ENCODE measurements at regions not wholly inside any gene's neighbourhood (a gene's known extent, or its start where the extent isn't known, plus 50 kb on each side); places are given as distances from the start of the nearest gene placed in this dataset.

- H3K4me3 Mint-ChIP-seq = no peak overlapping the region
- peaks cover 0 to 6% (median 1%) of the 10 kb centered on the region in 6 donors for H3K9me3 Mint-ChIP-seq
- no peaks in the 10 kb centered on the region for H3K4me1 Mint-ChIP-seq
- H3K27me3 Mint-ChIP-seq (ENCODE audit: low read depth in 3 of 3) = peaks cover 0 to 6% (median 3%) of the 10 kb centered on the region in 3 donors
- H3K27ac Mint-ChIP-seq = no peak overlapping the region
- DNase-seq = no peak
- no peaks in the 10 kb centered on the region for H3K36me3 Mint-ChIP-seq
These were observed 53.2 kb upstream of the TFEC start for GRCh38 chr7:116083796-116084195.

GRCh38 chr7:116086547-116087045 is 56.0 kb upstream of the TFEC start:
- H3K27ac Mint-ChIP-seq = no peak overlapping the region
- peaks cover 0 to 6% (median 0%) of the 10 kb centered on the region in 3 donors for H3K27me3 Mint-ChIP-seq (ENCODE audit: low read depth in 3 of 3)
- H3K4me3 Mint-ChIP-seq = no peak overlapping the region
- H3K4me1 Mint-ChIP-seq = no peaks in the 10 kb centered on the region
- DNase-seq = no peak
- H3K36me3 Mint-ChIP-seq = no peaks in the 10 kb centered on the region
- H3K9me3 Mint-ChIP-seq = no peaks in the 10 kb centered on the region

- H3K27me3 Mint-ChIP-seq (ENCODE audit: low read depth in 3 of 3) = peaks cover 0 to 6% (median 2%) of the 10 kb centered on the region in 3 donors
- H3K4me3 Mint-ChIP-seq = no peak overlapping the region
- no peaks in the 10 kb centered on the region for H3K4me1 Mint-ChIP-seq
- no peaks in the 10 kb centered on the region for H3K9me3 Mint-ChIP-seq
- H3K27ac Mint-ChIP-seq = no peak overlapping the region
- H3K36me3 Mint-ChIP-seq = no peaks in the 10 kb centered on the region
- DNase-seq = no peak
These were observed 56.7 kb upstream of the TFEC start for GRCh38 chr7:116087291-116087690.

- Mint-ChIP-seq H3K36me3 (no peaks in the 10 kb centered on the region), H3K27ac (no peak overlapping the region), H3K9me3 (no peaks in the 10 kb centered on the region), H3K4me3 (no peak overlapping the region), H3K4me1 (no peaks in the 10 kb centered on the region), H3K27me3 (ENCODE audit: low read depth in 3 of 3) (peaks cover 0 to 6% (median 2%) of the 10 kb centered on the region in 3 donors)
- no peak for DNase-seq
These were observed 57.4 kb upstream of the TFEC start for GRCh38 chr7:116087984-116088383.

GRCh38 chr7:116089293-116089692 is 58.7 kb upstream of the TFEC start:
- H3K4me1 Mint-ChIP-seq = no peaks in the 10 kb centered on the region
- H3K36me3 Mint-ChIP-seq = no peaks in the 10 kb centered on the region
- H3K27me3 Mint-ChIP-seq (ENCODE audit: low read depth in 3 of 3) = peaks cover 0 to 6% (median 2%) of the 10 kb centered on the region in 3 donors
- no peak for DNase-seq
- H3K9me3 Mint-ChIP-seq = no peaks in the 10 kb centered on the region
- H3K27ac Mint-ChIP-seq = no peak overlapping the region
- H3K4me3 Mint-ChIP-seq = no peak overlapping the region

- H3K27me3 Mint-ChIP-seq (ENCODE audit: low read depth in 3 of 3) = peaks cover 0 to 2% (median 1%) of the 10 kb centered on the region in 3 donors
- H3K9me3 Mint-ChIP-seq = peaks cover 0 to 2% (median 0%) of the 10 kb centered on the region in 6 donors
- no peak overlapping the region for H3K27ac Mint-ChIP-seq
- no peak overlapping the region for H3K4me3 Mint-ChIP-seq
- H3K36me3 Mint-ChIP-seq = no peaks in the 10 kb centered on the region
- no peaks in the 10 kb centered on the region for H3K4me1 Mint-ChIP-seq
- DNase-seq = no peak
These were observed 63.1 kb upstream of the TFEC start for GRCh38 chr7:116093516-116094301.

GRCh38 chr7:116095396-116095795 is 64.8 kb upstream of the TFEC start:
- Mint-ChIP-seq H3K4me1 (no peaks in the 10 kb centered on the region), H3K27me3 (ENCODE audit: low read depth in 3 of 3) (peaks cover 0 to 2% (median 1%) of the 10 kb centered on the region in 3 donors), H3K9me3 (peaks cover 0 to 2% (median 0%) of the 10 kb centered on the region in 6 donors), H3K27ac (no peak overlapping the region), H3K36me3 (no peaks in the 10 kb centered on the region), H3K4me3 (no peak overlapping the region)
- no peak for DNase-seq

- Mint-ChIP-seq H3K4me1 (no peaks in the 10 kb centered on the region), H3K27ac (no peak overlapping the region), H3K4me3 (no peak overlapping the region), H3K27me3 (ENCODE audit: low read depth in 3 of 3) (peaks cover 0 to 1% (median 0%) of the 10 kb centered on the region in 3 donors), H3K9me3 (peaks cover 0 to 2% (median 0%) of the 10 kb centered on the region in 6 donors), H3K36me3 (no peaks in the 10 kb centered on the region)
- DNase-seq = no peak
These were observed 66.9 kb upstream of the TFEC start for GRCh38 chr7:116097365-116098009.

GRCh38 chr7:116098175-116098574 is 67.6 kb upstream of the TFEC start:
- no peak overlapping the region for H3K27ac Mint-ChIP-seq
- peaks cover 0 to 2% (median 0%) of the 10 kb centered on the region in 6 donors for H3K9me3 Mint-ChIP-seq
- no peaks in the 10 kb centered on the region for H3K4me1 Mint-ChIP-seq
- no peaks in the 10 kb centered on the region for H3K36me3 Mint-ChIP-seq
- no peak for DNase-seq
- H3K27me3 Mint-ChIP-seq (ENCODE audit: low read depth in 3 of 3) = peaks cover 0 to 1% (median 0%) of the 10 kb centered on the region in 3 donors
- H3K4me3 Mint-ChIP-seq = no peak overlapping the region

- Mint-ChIP-seq H3K27ac (no peak overlapping the region), H3K4me1 (no peaks in the 10 kb centered on the region), H3K9me3 (peaks cover 0 to 2% (median 0%) of the 10 kb centered on the region in 6 donors), H3K36me3 (no peaks in the 10 kb centered on the region), H3K27me3 (ENCODE audit: low read depth in 3 of 3) (peaks cover 0 to 3% (median 1%) of the 10 kb centered on the region in 3 donors), H3K4me3 (no peak overlapping the region)
- no peak for DNase-seq
These were observed 70.1 kb upstream of the TFEC start for GRCh38 chr7:116100626-116101025.

- H3K27ac Mint-ChIP-seq = no peak overlapping the region
- no peaks in the 10 kb centered on the region for H3K4me1 Mint-ChIP-seq
- H3K27me3 Mint-ChIP-seq (ENCODE audit: low read depth in 3 of 3) = peaks cover 0 to 3% (median 0%) of the 10 kb centered on the region in 3 donors
- no peaks in the 10 kb centered on the region for H3K36me3 Mint-ChIP-seq
- H3K9me3 Mint-ChIP-seq = no peaks in the 10 kb centered on the region
- DNase-seq = no peak
- no peak overlapping the region for H3K4me3 Mint-ChIP-seq
These were observed 71.1 kb upstream of the TFEC start for GRCh38 chr7:116101704-116102103.

GRCh38 chr7:116111475-116111874 is 80.9 kb upstream of the TFEC start:
- Mint-ChIP-seq H3K36me3 (no peaks in the 10 kb centered on the region), H3K4me3 (no peak overlapping the region), H3K4me1 (no peaks in the 10 kb centered on the region), H3K9me3 (peaks cover 0 to 2% (median 0%) of the 10 kb centered on the region in 6 donors), H3K27ac (no peak overlapping the region), H3K27me3 (ENCODE audit: low read depth in 3 of 3) (peaks cover 0 to 2% (median 0%) of the 10 kb centered on the region in 3 donors)
- no peak for DNase-seq

GRCh38 chr7:116113310-116113709 is 82.7 kb upstream of the TFEC start:
- Mint-ChIP-seq H3K27ac (no peak overlapping the region), H3K27me3 (ENCODE audit: low read depth in 3 of 3) (peaks cover 0 to 2% (median 0%) of the 10 kb centered on the region in 3 donors), H3K36me3 (no peaks in the 10 kb centered on the region), H3K4me3 (no peak overlapping the region), H3K9me3 (no peaks in the 10 kb centered on the region), H3K4me1 (no peaks in the 10 kb centered on the region)
- DNase-seq = no peak

- Mint-ChIP-seq H3K4me3 (no peak overlapping the region), H3K36me3 (no peaks in the 10 kb centered on the region), H3K9me3 (no peaks in the 10 kb centered on the region)
These were observed 89.5 kb upstream of the TES start for GRCh38 chr7:116120839-116121238.

More at GRCh38 chr7:116120839-116121238, 89.5 kb upstream of the TES start:
- Mint-ChIP-seq H3K4me1 (no peaks in the 10 kb centered on the region), H3K27ac (no peak overlapping the region), H3K27me3 (ENCODE audit: low read depth in 3 of 3) (peaks cover 2 to 4% (median 3%) of the 10 kb centered on the region in 3 donors)
- no peak for DNase-seq
